SK-N-MC (cell line): ENCODE measurements at regions not wholly inside any gene's neighbourhood (a gene's known extent, or its start where the extent isn't known, plus 50 kb on each side); places are given as distances from the start of the nearest gene placed in this dataset.

Experiments
- EZH2 ChIP-seq: fragments of 200-600 bp; sonication (generic); IDR thresholded peaks from one replicate; pipeline ENCODE4 v1.6.1; 2017; ENCODE audit warnings: antibody characterized with exemption
- POLR2AphosphoS5 ChIP-seq: IDR thresholded peaks from 2 replicates; pipeline ENCODE4 v1.6.1; 2012; ENCODE audit warnings: mild to moderate bottlenecking, low read depth, low read length, borderline replicate concordance

DNA sequence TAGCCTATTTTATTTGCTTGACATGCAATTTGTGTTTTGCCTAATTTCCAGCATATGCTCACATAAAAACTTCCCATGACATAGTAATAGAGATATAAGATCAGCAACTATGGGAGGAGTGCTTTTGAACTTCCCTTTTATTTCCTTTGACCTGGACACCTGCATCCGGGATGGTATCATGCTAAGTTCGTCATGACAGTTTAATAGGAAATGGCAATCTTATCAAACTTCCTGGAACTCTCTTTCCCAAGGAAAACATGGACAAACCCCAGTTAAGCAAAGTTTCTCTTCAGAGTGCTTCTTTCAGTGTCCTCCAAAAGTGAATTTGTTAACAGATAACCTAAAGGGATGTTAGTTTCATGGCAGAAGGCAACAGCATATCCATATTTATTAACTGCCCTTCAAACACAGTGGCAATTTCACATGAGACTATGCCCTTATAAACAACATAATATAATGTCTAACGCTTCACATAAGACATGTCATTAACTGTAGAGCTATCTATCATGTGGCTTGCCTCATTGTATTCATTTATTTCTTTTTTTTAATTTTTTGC is 474.7 kb upstream of the SEMA3A start:
- TF ChIP-seq EZH2 (no peak), POLR2AphosphoS5 (no peak)
